Activated naive CD4-positive, alpha-beta T cell treated with anti-CD3 and anti-CD28 coated beads, Interleukin-2, amount 50 U/mL, for 72 hours (primary cell): ENCODE measurements at regions not wholly inside any gene's neighbourhood (a gene's known extent, or its start where the extent isn't known, plus 50 kb on each side); places are given as distances from the start of the nearest gene placed in this dataset.
"Not testable (repeated sequence)": the region's sequence is repeated elsewhere in the genome, so short reads cannot be mapped to it uniquely, and the experiment has no call there.

Experiments
- ATAC-seq, 2 donors: fragments of 150-1000 bp; cut with Tn5 transposase; 2 replicates each; pipeline ENCODE4 v1.10.0; 2021; ENCODE audit warnings: mild to moderate bottlenecking in 2 of 2, moderate library complexity in 2 of 2
- DNase-seq, 2 donors: peaks; one replicate each; pipeline ENCODE4 v3.0.0; 2021 to 2022; ENCODE audit warnings: low spot score in 2 of 2
- H3K27ac Mint-ChIP-seq, 2 donors: one replicate each; pipeline ENCODE4 v1.8.0; 2022; ENCODE audit warnings: mild to moderate bottlenecking in 2 of 2, mixed read lengths in 2 of 2
- H3K36me3 Mint-ChIP-seq, 2 donors: one replicate each; pipeline ENCODE4 v1.8.0; 2022; ENCODE audit warnings: mixed read lengths in 2 of 2
- H3K9me3 Mint-ChIP-seq, 2 donors: one replicate each; pipeline ENCODE4 v1.8.0; 2022; ENCODE audit warnings: mixed read lengths in 2 of 2

- H3K9me3 Mint-ChIP-seq: no peaks in the 10 kb centered on the region
- H3K36me3 Mint-ChIP-seq: no peaks in the 10 kb centered on the region
- H3K27ac Mint-ChIP-seq: no peak overlapping the region
- DNase-seq: no peak
- ATAC-seq: no peak
Measured at GRCh38 chr13:76326343-76326742, 559.9 kb downstream of the KCTD12 start.

DNA sequence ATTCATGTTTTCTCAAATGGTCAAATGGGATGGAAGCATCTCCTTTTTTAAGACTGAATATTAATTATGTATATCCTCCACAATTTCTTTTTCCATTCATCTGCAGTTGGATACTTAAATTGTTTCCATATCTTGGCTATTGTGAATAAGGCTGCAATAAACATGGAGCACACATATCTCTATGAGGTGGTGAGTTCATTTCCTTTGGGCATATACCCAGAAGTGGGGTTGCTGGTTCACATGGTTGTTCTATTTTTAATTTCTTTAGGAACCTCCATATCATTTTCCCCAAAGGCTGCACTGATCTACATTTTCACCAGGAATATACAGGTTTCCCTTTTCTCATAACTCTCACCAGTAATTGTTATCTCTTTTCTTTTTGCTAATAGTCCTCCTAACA is 566.3 kb downstream of the KCTD12 start:
- H3K9me3 Mint-ChIP-seq: no peaks in the 10 kb centered on the region
- DNase-seq: no peak
- no peak overlapping the region for H3K27ac Mint-ChIP-seq
- no peak for ATAC-seq
- H3K36me3 Mint-ChIP-seq: no peaks in the 10 kb centered on the region

- no peaks in the 10 kb centered on the region for H3K9me3 Mint-ChIP-seq
- ATAC-seq (no peak), DNase-seq (no peak)
- H3K27ac Mint-ChIP-seq: no peak overlapping the region
- H3K36me3 Mint-ChIP-seq: no peaks in the 10 kb centered on the region
Measured at GRCh38 chr13:76316998-76317527, 569.1 kb downstream of the KCTD12 start.

- ATAC-seq: no peak
Measured at GRCh38 chr13:76314495-76314894, 571.7 kb downstream of the KCTD12 start.

GRCh38 chr13:76307142-76307541 is 579.1 kb downstream of the KCTD12 start:
- Mint-ChIP-seq H3K36me3 (no peaks in the 10 kb centered on the region), H3K9me3 (no peaks in the 10 kb centered on the region), H3K27ac (no peak overlapping the region)
- DNase-seq (no peak), ATAC-seq (no peak)

More at GRCh38 chr13:76314495-76314894, 571.7 kb downstream of the KCTD12 start:
- no peak overlapping the region for H3K27ac Mint-ChIP-seq
- H3K36me3 Mint-ChIP-seq: no peaks in the 10 kb centered on the region
- H3K9me3 Mint-ChIP-seq: no peaks in the 10 kb centered on the region
- DNase-seq: no peak

DNA sequence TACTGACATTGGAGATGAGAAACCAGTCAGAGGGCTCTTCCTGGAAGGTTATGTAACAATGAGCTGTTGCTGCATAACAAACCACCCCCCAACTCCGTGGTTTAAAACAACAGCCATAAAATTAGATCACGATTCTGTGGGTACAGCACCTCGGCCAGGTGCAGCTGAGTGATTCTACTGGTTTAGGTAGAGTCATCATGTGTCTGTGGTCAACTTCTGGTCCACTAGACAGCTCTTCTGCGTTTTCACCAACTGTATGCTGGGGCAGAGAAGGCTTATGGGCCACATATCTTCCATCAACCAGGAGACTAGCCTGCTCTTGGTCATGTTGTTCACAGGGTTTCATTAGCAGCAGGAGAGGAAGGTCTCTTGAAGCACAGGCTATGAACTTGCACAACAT is 585.5 kb downstream of the KCTD12 start:
- no peak for DNase-seq
- H3K9me3 Mint-ChIP-seq: peaks cover 3 to 15% of the 10 kb centered on the region in 2 donors
- H3K27ac Mint-ChIP-seq: no peak overlapping the region
- peak in 1 of 2 donors; percentile 24 for ATAC-seq
- H3K36me3 Mint-ChIP-seq: no peaks in the 10 kb centered on the region

DNA sequence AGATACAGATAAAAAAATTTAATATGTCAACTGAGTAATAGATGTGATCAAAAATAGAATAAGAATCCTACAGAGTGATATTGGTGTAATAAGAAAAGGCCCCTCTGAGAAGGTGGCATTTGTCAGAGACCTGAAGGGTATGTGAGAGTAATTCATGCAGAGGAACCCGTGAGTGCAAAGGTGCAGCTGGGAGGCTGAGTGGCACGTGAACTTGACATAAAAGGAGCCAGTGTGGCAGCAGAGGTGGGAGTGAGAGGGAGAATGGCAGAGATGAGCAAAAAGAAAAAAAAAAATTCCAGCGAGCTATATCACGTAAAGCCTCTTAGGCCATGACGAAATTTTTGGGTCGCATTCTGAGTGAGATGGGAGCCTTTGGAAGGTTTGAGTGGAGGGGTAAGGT is 588.9 kb downstream of the KCTD12 start:
- H3K27ac Mint-ChIP-seq: no peak overlapping the region
- ATAC-seq (no peak), DNase-seq (no peak)
- H3K36me3 Mint-ChIP-seq: no peaks in the 10 kb centered on the region
- peaks cover 3 to 15% of the 10 kb centered on the region in 2 donors for H3K9me3 Mint-ChIP-seq

GRCh38 chr13:76296751-76297150 is 589.5 kb downstream of the KCTD12 start:
- Mint-ChIP-seq H3K27ac (no peak overlapping the region), H3K9me3 (peaks cover 3 to 15% of the 10 kb centered on the region in 2 donors), H3K36me3 (no peaks in the 10 kb centered on the region)
- DNase-seq (no peak), ATAC-seq (no peak)

- not testable (repeated sequence) for H3K36me3 Mint-ChIP-seq, H3K27ac Mint-ChIP-seq, DNase-seq, ATAC-seq
- peaks cover 0 to 11% of the 10 kb centered on the region in 2 donors for H3K9me3 Mint-ChIP-seq
Measured at GRCh38 chr13:76295020-76295419, 591.2 kb downstream of the KCTD12 start.

DNA sequence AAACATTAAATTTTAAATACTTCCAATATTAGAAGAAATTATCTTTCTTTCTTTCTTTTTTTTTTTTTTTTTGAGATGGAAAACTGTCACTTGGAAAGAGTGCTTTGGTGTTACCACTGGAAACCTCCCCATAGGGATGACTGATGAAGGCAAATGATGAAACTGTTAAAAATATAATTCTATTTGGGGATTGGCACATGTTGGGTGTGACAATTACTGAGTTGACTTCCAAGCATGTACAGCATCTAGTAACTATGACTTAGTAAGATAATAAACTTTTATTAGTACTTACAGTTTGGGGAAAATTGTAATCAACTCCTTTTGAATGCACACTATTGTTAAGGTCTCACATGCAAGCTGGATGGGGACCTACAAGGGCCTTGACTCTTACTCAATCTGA is 592.5 kb downstream of the KCTD12 start:
- DNase-seq (no peak), ATAC-seq (no peak)
- no peak overlapping the region for H3K27ac Mint-ChIP-seq
- H3K9me3 Mint-ChIP-seq: peaks cover 0 to 11% of the 10 kb centered on the region in 2 donors
- H3K36me3 Mint-ChIP-seq: no peaks in the 10 kb centered on the region

DNA sequence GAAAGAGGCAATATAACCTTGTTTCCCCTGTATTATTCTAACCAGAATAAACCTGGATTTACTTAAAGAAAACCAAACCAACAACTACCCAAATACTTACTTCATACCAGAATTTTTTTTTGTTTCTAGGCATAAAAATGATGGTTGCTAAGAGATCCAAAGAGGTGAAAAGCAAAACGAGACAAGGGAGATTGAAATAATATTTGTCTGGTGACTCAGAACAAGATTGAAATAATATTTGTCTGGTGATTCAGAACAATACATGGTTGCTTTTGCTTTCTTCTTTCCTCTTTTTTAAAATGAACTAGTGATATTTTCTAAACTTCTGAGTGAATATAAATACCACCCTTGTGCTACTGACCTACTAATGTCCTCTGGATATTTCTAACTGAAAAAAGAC is 592.9 kb downstream of the KCTD12 start:
- peaks cover 0 to 11% of the 10 kb centered on the region in 2 donors for H3K9me3 Mint-ChIP-seq
- no peak for ATAC-seq
- no peak overlapping the region for H3K27ac Mint-ChIP-seq
- H3K36me3 Mint-ChIP-seq: no peaks in the 10 kb centered on the region
- DNase-seq: no peak

DNA sequence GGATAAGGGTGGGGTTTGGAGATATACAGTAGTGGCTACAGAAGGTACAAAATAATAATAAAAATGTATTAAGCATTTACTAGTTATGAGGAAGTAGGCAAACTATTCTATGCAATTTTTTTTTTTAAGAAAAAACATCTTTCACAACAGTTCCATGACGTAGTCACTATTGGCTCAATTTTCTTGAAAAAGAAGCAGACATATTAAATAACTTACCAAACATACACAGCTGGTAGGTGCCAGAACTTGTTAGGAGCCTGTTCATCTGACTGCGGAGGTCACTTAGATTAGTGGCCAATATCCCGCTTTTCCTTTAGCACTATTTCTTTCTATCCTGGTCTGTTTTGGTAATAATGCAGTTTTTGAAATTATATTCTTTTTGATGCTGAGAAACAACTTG is 593.5 kb downstream of the KCTD12 start:
- Mint-ChIP-seq H3K9me3 (peaks cover 0 to 6% of the 10 kb centered on the region in 2 donors), H3K36me3 (no peaks in the 10 kb centered on the region), H3K27ac (no peak overlapping the region)
- ATAC-seq: no peak
- DNase-seq: no peak

DNA sequence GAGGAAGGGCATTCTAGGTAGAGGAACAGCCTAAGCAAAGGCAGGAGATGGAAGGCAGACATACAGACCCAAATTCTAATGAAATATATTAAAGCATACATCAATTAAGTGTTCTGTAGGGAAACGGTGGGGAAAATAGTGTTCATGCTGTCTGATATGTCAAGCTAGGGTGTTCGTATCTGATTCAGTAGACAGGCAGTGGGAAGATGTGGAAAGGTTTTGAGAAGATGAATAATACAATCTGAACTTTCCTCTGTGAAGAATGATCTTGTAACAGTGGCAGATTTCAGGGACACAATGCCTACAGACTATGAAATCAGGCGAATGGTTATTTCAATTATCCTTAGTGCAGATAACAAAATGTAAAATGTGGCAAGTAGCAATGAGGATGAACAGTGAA is 594.2 kb downstream of the KCTD12 start:
- Mint-ChIP-seq H3K36me3 (no peaks in the 10 kb centered on the region), H3K9me3 (no peaks in the 10 kb centered on the region)

DNA sequence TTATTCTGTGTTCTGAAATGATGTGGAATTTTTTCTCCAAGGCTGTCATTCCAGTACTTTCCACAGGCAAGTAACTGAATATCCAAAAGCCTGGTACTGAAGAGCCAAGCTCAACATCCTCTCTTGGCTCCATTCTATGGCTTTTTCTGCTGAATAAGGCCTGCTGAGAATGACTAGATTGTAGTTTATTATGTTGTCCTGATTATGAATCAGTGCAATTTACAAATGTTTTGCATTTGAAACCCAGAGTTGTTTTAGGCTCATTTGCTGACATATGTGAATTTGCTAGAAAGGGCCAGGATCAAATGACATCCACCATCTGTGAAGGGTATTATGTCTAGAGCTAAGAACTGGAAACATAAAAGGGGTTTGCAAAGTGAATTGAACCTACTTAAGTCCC is 596.6 kb downstream of the KCTD12 start:
- DNase-seq: no peak
- no peak overlapping the region for H3K27ac Mint-ChIP-seq
- no peaks in the 10 kb centered on the region for H3K36me3 Mint-ChIP-seq
- H3K9me3 Mint-ChIP-seq: no peaks in the 10 kb centered on the region
- no peak for ATAC-seq

More for the DNA sequence above, 594.2 kb downstream of the KCTD12 start:
- ATAC-seq (no peak), DNase-seq (no peak)
- no peak overlapping the region for H3K27ac Mint-ChIP-seq

- H3K9me3 Mint-ChIP-seq: no peaks in the 10 kb centered on the region
- H3K27ac Mint-ChIP-seq: no peak overlapping the region
- DNase-seq (no peak), ATAC-seq (no peak)
- H3K36me3 Mint-ChIP-seq: no peaks in the 10 kb centered on the region
Measured at GRCh38 chr13:76286178-76286577, 600.0 kb downstream of the KCTD12 start.

DNA sequence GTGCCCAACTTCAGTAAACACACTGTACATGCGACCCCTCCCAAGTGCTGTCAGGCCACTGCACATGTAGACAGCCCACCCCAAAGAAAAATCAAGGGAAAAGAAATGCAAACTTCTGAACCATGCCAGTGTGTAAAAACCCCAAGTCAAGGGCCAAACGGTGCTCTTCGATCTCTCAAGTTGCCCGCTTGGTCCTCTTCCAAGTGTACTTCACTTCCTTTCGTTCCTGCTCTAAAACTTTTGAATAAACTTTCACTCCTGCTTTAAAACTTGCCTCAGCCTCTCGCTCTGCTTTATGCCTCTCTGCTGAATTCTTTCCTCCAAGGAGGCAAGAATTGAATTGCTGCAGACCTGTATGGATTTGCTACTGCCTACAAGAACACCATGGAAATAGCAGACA is 600.7 kb downstream of the KCTD12 start:
- no peak for DNase-seq
- Mint-ChIP-seq H3K9me3 (no peaks in the 10 kb centered on the region), H3K27ac (no peak overlapping the region), H3K36me3 (no peaks in the 10 kb centered on the region)
- ATAC-seq: no peak

GRCh38 chr13:76279766-76280165 is 606.4 kb downstream of the KCTD12 start:
- H3K27ac Mint-ChIP-seq, DNase-seq, H3K9me3 Mint-ChIP-seq, ATAC-seq, H3K36me3 Mint-ChIP-seq: not testable (repeated sequence)

GRCh38 chr13:76271728-76272232 is 614.4 kb downstream of the KCTD12 start:
- ATAC-seq (no peak), DNase-seq (no peak)
- no peaks in the 10 kb centered on the region for H3K36me3 Mint-ChIP-seq
- no peak overlapping the region for H3K27ac Mint-ChIP-seq
- H3K9me3 Mint-ChIP-seq: peaks cover 9 to 14% of the 10 kb centered on the region in 2 donors
